Esophagus squamous epithelium (tissue), 4 donors: ENCODE measurements at regions not wholly inside any gene's neighbourhood (a gene's known extent, or its start where the extent isn't known, plus 50 kb on each side); places are given as distances from the start of the nearest gene placed in this dataset.

Experiments used
- POLR2A ChIP-seq, 4 donors: fragments of 450-650 bp; IDR thresholded peaks; one replicate each; pipeline ENCODE4 v1.6.1; 2017; ENCODE audit warnings: antibody characterized with exemption in 4 of 4, mild to moderate bottlenecking in 4 of 4, moderate library complexity in 3 of 4
- TF ChIP-seq, protein P1 (sequence below), 6 experiments: fragments of 450-650 bp in 4 of 6; fragments of 200-600 bp in 2 of 6; sonication (generic) in 2 of 6; IDR thresholded peaks; one replicate each; pipeline ENCODE4 v1.5.1; 2016 to 2019; ENCODE audit warnings: antibody characterized with exemption in 6 of 6, mild to moderate bottlenecking in 4 of 6, moderate library complexity in 4 of 6

DNA sequence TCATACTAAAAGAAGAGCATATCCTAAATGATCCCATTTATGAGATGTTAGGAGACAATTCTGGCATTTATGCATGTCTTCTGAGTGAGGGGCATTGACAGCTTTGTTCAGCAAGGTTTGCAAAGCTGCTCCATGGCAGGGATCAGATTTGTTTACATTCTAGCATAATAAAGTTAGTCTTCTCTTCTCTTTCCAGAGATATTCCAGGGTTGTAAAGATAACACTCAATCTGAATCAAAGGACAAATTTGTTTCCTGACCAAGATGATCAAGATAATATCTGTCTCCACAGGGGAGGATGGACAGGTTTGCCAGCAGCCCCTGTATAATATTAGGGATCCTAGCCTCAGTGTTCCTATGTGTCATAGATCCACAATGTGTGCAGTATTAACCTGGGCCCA is 77.5 kb upstream of the ZC3H12C start:
- TF ChIP-seq, protein P1, sequence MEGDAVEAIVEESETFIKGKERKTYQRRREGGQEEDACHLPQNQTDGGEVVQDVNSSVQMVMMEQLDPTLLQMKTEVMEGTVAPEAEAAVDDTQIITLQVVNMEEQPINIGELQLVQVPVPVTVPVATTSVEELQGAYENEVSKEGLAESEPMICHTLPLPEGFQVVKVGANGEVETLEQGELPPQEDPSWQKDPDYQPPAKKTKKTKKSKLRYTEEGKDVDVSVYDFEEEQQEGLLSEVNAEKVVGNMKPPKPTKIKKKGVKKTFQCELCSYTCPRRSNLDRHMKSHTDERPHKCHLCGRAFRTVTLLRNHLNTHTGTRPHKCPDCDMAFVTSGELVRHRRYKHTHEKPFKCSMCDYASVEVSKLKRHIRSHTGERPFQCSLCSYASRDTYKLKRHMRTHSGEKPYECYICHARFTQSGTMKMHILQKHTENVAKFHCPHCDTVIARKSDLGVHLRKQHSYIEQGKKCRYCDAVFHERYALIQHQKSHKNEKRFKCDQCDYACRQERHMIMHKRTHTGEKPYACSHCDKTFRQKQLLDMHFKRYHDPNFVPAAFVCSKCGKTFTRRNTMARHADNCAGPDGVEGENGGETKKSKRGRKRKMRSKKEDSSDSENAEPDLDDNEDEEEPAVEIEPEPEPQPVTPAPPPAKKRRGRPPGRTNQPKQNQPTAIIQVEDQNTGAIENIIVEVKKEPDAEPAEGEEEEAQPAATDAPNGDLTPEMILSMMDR (IDR thresholded peaks at IDR 0.05) = no peak
- TF ChIP-seq POLR2A (IDR thresholded peaks at IDR 0.05) = no peak
